Breast epithelium (tissue), 4 donors: ENCODE measurements at regions not wholly inside any gene's neighbourhood (a gene's known extent, or its start where the extent isn't known, plus 50 kb on each side); places are given as distances from the start of the nearest gene placed in this dataset.

Source experiments
- DNase-seq, 2 donors: peaks; one replicate each; pipeline ENCODE4 v3.0.0-alpha.2; 2019; ENCODE audit warnings: low spot score in 2 of 2
- H3K27ac ChIP-seq, 2 donors: fragments of 200-600 bp; sonication (generic) in 1 of 2; one replicate each; pipeline ENCODE4 v1.5.1; 2016 to 2019; ENCODE audit warnings: mild to moderate bottlenecking in 1 of 2
- H3K27me3 ChIP-seq, 2 donors: fragments of 200-600 bp; sonication (generic) in 1 of 2; one replicate each; pipeline versions ENCODE4 v1.5.1 to v1.6.0; 2017 to 2019; ENCODE audit warnings: control low read depth in 1 of 2, mild to moderate bottlenecking in 1 of 2
- H3K36me3 ChIP-seq: fragments of 200-600 bp; one replicate; pipeline ENCODE4 v1.5.1; 2019
- H3K4me1 ChIP-seq, 2 donors: fragments of 200-600 bp; sonication (generic); one replicate each; pipeline ENCODE4 v1.5.1; 2016 to 2019; ENCODE audit warnings: control low read depth in 1 of 2
- H3K4me3 ChIP-seq, 3 donors: fragments of 200-600 bp; sonication (generic); 1 replicate in 2 of 3; 2 replicates in 1 of 3; pipeline ENCODE4 v1.5.1; 2016 to 2019; ENCODE audit warnings: mild to moderate bottlenecking in 3 of 3, moderate library complexity in 2 of 3
- H3K9me3 ChIP-seq, 2 donors: fragments of 200-600 bp; sonication (generic) in 1 of 2; one replicate each; pipeline ENCODE4 v1.5.1; 2016 to 2019; ENCODE audit warnings: control low read depth in 1 of 2
- CTCF ChIP-seq, 3 donors: fragments of 450-650 bp; IDR thresholded peaks; one replicate each; pipeline ENCODE4 v1.5.1; 2016 to 2017; ENCODE audit warnings: antibody characterized with exemption in 3 of 3, mild to moderate bottlenecking in 3 of 3, moderate library complexity in 3 of 3
- POLR2A ChIP-seq: fragments of 450-650 bp; IDR thresholded peaks from one replicate; pipeline ENCODE4 v1.6.1; 2016; ENCODE audit warnings: antibody characterized with exemption, mild to moderate bottlenecking, moderate library complexity
- POLR2AphosphoS5 ChIP-seq, 3 donors: sonication (generic); formaldehyde crosslinking; IDR thresholded peaks; one replicate each; pipeline ENCODE4 v1.6.1; 2017; ENCODE audit warnings: antibody characterized with exemption in 3 of 3
- intact Hi-C: fragments of 100-400 bp; cut with DNase I; formaldehyde crosslinking; loops from one replicate; pipeline ENCODE4 v1.15.1; 2023; ENCODE audit warnings: low total_unique reads

GRCh38 chr5:5066276-5067186 lies 73.6 kb upstream of the ADAMTS16 start:
- Histone ChIP-seq H3K9me3 (no peaks in the 10 kb centered on the region), H3K27ac (no peak overlapping the region), H3K27me3 (no peaks in the 10 kb centered on the region), H3K4me1 (no peaks in the 10 kb centered on the region), H3K36me3 (no peaks in the 10 kb centered on the region), H3K4me3 (no peak overlapping the region)
- intact Hi-C loops = no loop called here
- no peak for DNase-seq
- no peak for TF ChIP-seq POLR2AphosphoS5 (IDR thresholded peaks at IDR 0.05)
- no peak for TF ChIP-seq POLR2A
- no peak for TF ChIP-seq CTCF (IDR thresholded peaks at IDR 0.05)

DNA sequence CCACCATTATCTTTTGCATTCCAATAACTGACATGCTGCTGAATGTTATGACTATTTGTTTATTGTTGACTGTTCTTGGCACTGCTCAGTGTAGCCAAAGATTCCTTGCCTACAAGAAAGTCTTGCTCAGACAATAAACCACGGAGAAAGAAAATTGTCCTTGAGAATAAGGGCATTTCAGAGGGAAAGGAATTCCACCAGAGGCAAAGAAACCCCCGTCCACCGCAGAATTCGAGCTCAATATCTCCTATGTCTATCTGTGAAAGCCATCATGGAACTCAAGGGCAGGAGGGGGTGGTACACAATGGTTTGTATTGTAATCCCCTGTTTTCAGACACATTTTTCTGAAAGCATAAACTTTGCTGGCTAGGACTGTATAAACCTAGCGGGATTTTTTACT lies 70.3 kb upstream of the ADAMTS16 start:
- Histone ChIP-seq H3K4me1 (no peaks in the 10 kb centered on the region), H3K36me3 (no peaks in the 10 kb centered on the region), H3K27me3 (no peaks in the 10 kb centered on the region), H3K9me3 (no peaks in the 10 kb centered on the region), H3K27ac (no peak overlapping the region), H3K4me3 (no peak overlapping the region)
- DNase-seq = no peak
- intact Hi-C loops = no loop called here
- TF ChIP-seq POLR2AphosphoS5 (IDR thresholded peaks at IDR 0.05) = no peak
- no peak for TF ChIP-seq POLR2A
- no peak for TF ChIP-seq CTCF (IDR thresholded peaks at IDR 0.05)

- intact Hi-C loops = no loop called here
- H3K4me1 ChIP-seq = no peaks in the 10 kb centered on the region
- no peaks in the 10 kb centered on the region for H3K36me3 ChIP-seq
- H3K9me3 ChIP-seq = no peaks in the 10 kb centered on the region
- H3K27me3 ChIP-seq = no peaks in the 10 kb centered on the region
- TF ChIP-seq POLR2AphosphoS5 (IDR thresholded peaks at IDR 0.05) (no peak), POLR2A (no peak), CTCF (IDR thresholded peaks at IDR 0.05) (no peak)
- no peak overlapping the region for H3K27ac ChIP-seq
- DNase-seq = no peak
- no peak overlapping the region for H3K4me3 ChIP-seq
Measured at GRCh38 chr5:5071554-5071953, 68.6 kb upstream of the ADAMTS16 start.

DNA sequence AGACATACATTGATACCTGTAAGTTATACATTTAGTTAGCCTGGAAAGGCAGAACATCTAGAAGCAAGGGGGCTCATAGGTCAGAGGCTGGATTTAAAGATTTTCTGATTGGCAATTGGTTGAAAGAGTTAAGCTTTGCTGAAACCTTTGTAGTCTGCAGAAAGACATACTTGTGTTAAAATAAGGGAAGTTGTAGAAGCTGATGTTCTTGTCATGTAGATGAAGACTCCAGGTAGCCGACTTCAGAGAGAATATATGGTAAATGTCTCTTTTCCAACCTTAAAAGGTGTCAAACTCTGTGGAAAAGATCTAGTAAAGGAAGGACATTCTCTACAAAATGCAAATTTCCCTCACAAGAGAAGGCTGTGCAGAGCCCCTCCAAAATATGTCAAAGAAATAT lies 62.9 kb upstream of the ADAMTS16 start:
- Histone ChIP-seq H3K4me3 (no peak overlapping the region), H3K27ac (no peak overlapping the region), H3K36me3 (no peaks in the 10 kb centered on the region), H3K9me3 (no peaks in the 10 kb centered on the region), H3K27me3 (no peaks in the 10 kb centered on the region), H3K4me1 (no peaks in the 10 kb centered on the region)
- DNase-seq = no peak
- TF ChIP-seq POLR2AphosphoS5 (IDR thresholded peaks at IDR 0.05) = no peak
- no peak for TF ChIP-seq CTCF (IDR thresholded peaks at IDR 0.05)
- TF ChIP-seq POLR2A = no peak
- intact Hi-C loops = no loop called here

DNA sequence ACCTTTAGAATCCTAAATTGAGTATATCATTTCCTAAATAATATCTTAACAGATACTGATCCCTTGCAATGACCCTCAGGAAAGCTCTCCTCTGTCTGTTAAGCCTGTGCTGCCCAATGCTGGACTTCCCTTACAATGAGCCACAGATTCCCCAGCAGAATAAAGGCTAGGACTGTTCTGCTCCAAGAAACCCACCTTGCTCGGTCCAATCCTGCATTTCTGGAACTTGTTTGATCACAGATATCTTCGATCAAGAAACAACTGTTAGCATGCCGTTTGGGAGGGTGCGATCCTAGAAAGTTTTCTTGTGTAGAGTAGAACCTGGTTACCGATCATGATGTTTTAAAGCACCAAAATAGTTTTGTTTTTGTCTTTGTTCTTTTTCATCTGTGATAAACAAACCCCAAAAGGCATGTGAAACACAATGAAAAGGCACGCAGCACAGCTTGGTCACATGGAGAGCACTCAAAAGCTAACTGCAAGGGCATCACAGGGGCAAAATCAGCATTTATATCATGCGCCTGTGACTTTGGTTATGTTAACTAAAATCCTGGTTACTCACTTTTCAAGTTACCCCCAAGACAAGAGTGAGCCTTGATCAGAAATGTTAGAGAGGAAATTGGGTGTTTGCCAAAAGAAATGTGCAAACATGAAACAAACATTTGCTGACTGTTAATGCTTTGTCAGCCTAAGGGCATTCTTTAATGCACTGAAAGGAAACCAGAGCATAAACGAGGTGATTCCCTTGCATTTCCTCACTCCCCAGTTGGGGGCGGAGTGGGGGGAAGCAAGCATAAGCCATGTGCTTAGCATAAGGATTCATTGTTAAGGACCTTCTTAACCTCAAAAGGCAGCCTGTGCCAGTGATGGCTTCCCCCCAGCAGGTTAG lies 61.9 kb upstream of the ADAMTS16 start:
- Histone ChIP-seq H3K4me3 (no peak overlapping the region), H3K27ac (no peak overlapping the region), H3K4me1 (no peaks in the 10 kb centered on the region), H3K27me3 (no peaks in the 10 kb centered on the region), H3K36me3 (no peaks in the 10 kb centered on the region), H3K9me3 (no peaks in the 10 kb centered on the region)
- intact Hi-C loops = no loop called here
- TF ChIP-seq POLR2A (no peak), POLR2AphosphoS5 (IDR thresholded peaks at IDR 0.05) (no peak), CTCF (IDR thresholded peaks at IDR 0.05) (no peak)
- DNase-seq = no peak
